GM12873 (cell line): ENCODE measurements at regions not wholly inside any gene's neighbourhood (a gene's known extent, or its start where the extent isn't known, plus 50 kb on each side); places are given as distances from the start of the nearest gene placed in this dataset.

Source experiments
- CTCF ChIP-seq: IDR thresholded peaks from 2 replicates; pipeline ENCODE4 v1.5.1; 2012; ENCODE audit warnings: low read depth, mild to moderate bottlenecking, moderate library complexity, low read length, control low read depth; ENCODE audit not compliant: insufficient read depth; ENCODE audit errors: missing control alignments

- TF ChIP-seq CTCF, result no peak
These were observed 111.6 kb downstream of the ERMARD start for GRCh38 chr6:169862892-169863525.

GRCh38 chr6:169862043-169862891, 110.8 kb downstream of the ERMARD start:
- TF ChIP-seq CTCF, result no peak

- no peak for TF ChIP-seq CTCF
These were observed 110.1 kb downstream of the ERMARD start for GRCh38 chr6:169861431-169862042.

- TF ChIP-seq CTCF, result no peak
These were observed 108.7 kb downstream of the ERMARD start for GRCh38 chr6:169859978-169860703.

- no peak for TF ChIP-seq CTCF
These were observed 108.1 kb downstream of the ERMARD start for GRCh38 chr6:169859401-169859977.

- no peak for TF ChIP-seq CTCF
These were observed 107.5 kb downstream of the ERMARD start for GRCh38 chr6:169858935-169859351.
